Iris pigment epithelial cell (primary cell): ENCODE measurements at regions not wholly inside any gene's neighbourhood (a gene's known extent, or its start where the extent isn't known, plus 50 kb on each side); places are given as distances from the start of the nearest gene placed in this dataset.
A peak's percentile ranks its signal among the peaks of the same experiment; 100 is the strongest.
"Not testable (repeated sequence)": the region's sequence is repeated elsewhere in the genome, so short reads cannot be mapped to it uniquely, and the experiment has no call there.

Experiments used
- DNase-seq: peaks from one replicate; pipeline ENCODE4 v3.0.0-alpha.2; 2011; ENCODE audit warnings: low read depth

DNA sequence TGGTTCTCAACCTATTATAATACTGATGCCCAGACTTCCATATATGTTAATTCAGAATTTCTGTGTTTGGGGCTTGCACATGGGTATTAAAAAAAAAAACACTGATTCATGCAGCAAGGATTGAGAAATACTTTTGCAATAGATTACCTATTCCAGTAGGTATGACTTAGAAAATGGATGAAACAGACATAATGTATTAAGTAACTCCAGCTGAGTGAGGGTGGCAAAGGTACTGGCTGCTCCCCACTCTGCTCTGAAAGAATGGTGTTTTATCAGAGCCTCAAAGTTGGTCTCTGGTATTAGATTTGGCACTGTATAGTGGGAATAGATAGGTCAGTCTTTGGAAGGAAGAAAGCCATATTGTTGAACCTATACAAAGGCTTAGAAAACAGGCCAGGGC, 234.3 kb upstream of the FOLH1 start:
- DNase-seq, result no peak

DNA sequence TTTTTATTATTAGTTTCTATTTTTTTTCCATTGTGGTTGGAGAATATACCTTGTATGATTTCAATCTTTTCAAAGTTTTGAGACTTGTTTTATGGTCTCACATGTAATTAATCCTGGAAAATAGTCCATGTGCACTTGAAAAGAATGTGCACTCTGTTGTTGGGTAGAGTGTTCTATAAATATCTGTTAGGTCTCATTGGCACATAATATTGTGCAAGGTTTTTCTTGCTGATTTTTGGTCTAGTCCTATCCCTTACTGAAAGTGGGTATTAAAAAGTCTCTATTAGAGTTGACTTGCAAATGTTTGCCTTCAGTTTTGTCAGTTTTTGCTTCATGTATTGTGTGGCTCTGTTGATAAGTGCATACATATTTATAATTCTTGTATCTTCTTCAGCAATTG, 231.5 kb upstream of the FOLH1 start:
- DNase-seq, result not testable (repeated sequence)

DNA sequence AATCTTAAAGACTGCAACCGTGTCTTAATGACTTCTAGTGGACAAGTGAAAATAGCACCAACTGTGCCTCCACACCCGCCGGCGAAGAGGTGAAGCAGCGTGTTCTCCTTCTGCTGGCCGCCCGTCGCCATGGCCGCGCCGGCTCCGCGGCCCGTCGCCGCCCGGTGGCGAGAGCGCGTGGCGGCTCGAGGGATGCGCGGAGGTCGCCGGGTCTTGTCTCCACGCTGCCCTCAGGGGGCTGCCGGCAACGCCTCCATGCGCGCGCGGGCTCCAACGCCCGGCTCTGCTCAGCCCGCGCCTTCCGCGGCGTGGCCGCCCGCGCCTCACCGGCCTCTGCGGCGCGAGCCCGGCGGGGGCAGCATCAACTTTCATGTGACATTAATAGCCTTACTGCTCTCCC, 225.9 kb upstream of the FOLH1 start:
- DNase-seq, result not testable (repeated sequence)

DNA sequence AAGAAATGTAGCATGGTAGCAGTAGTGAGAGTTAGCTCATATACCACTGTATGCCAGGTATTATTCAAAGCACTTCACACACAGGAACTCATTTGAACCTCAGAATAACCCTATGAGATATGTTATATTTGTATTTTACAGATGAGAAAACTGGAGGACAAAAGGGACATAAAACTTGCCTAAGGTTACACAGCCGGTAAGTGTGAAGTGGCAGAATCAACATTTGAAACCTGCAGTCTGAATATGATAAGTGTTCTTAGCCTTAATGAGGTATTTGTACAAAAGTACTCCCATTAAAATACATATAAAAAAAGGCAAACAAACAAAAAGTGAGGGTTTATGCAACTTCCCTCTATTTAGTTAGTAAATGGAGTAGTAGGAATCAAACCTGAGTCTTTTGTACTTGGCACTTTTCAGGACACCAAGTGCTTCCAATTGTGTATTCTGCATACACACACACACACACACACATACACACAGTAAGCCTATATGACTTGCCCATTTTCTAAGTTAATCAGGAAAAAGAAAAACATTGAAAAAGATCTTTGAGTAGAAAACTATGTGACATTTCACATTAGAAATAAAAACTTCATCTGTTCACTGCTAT, 223.9 kb upstream of the FOLH1 start:
- no peak for DNase-seq

DNA sequence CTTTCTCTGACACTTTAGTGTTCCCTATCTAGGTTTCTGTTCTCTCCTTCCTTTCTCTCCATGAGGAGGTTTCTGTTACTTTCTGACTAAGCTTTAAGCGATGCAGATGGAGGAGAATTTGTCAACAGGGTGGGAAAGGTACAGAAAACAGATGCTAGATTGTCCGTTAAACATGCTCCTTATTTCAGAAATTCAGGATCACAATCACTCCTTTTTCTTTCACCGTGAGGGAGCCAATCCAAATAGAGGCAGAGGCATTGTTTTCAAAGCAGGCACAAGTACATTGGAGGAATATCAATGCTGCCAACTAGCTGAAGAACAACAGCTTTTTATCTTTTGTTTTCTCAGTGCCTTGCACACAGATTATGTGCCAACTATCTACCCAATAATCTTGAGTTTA, 215.7 kb upstream of the FOLH1 start:
- DNase-seq, result no peak

DNA sequence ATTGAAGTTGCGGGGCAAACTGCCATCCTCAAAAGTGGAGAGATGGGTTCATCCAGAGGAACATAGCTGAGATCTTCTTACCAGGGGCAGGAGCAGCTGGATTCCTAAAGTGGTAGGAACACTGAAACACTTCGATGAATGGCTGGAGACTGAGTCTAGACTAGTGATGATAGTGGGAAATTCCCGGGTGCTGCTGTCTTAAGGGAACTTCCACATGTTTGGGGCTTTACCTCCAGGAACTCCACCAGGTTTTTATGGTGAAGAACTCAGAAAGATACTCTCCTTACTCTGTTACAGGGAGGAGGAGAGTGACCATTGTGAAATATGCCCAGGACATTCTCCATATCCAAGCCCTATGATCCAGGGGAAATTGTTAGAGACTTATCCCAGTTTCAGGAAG, 210.5 kb upstream of the FOLH1 start:
- DNase-seq, result not testable (repeated sequence)

DNA sequence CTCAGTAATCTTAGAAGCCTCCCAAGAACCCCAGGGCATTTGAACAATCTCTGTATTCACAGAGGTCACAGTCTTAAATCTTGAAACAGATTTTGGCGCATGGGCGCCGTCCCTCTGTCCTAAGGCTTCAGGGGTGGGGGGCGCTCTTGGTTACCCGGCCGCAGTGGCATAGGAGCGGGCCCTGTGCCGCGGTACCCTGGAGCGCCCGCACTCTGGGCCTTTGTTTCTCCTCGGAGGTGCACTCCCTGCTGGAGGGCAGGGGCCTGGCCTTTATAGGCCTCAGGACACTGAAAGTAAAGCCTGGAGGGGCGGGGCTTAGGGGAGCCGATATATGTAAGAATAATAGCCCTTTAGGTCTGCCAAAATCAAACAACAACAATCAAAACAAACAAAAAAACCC, 197.3 kb upstream of the FOLH1 start:
- no peak for DNase-seq

DNA sequence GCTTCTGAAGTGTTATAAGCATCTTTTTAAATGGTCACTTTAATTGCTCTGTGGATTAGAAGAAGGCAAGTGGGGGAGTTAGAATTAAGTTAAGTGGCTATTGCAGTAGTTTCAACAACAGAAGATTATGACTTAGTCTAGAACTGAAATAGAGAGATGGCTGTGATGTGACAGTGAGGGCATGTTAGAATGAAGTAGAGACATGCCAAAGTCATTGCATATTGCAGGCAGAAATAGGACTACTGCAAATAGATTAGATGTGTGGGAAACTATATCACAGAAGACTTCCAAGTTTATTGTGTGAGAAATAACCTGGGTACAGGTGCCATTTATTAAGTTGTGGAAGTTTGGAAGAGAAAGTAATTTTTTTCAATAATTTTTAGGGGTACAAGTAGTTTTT, 187.4 kb upstream of the FOLH1 start:
- DNase-seq, result not testable (repeated sequence)

DNA sequence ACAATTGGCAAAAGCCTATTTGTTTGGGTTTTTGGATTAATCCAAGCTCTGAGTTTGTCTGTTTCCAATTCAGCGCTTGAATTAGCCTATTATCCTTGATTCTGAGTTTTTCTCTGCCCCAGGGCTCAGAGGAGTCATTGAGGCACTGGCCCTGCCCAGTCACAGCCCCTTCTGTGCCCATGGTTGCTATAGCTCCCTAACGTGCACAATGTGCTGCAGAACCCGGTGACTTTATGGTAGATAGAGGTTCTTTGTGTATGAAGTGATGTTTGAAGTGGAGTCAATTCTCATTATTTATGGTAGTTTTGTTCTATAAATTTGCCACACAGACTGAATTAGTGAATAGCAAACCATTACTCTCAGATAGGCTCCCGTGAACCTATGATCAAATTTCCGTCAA, 182.0 kb upstream of the FOLH1 start:
- not testable (repeated sequence) for DNase-seq

DNA sequence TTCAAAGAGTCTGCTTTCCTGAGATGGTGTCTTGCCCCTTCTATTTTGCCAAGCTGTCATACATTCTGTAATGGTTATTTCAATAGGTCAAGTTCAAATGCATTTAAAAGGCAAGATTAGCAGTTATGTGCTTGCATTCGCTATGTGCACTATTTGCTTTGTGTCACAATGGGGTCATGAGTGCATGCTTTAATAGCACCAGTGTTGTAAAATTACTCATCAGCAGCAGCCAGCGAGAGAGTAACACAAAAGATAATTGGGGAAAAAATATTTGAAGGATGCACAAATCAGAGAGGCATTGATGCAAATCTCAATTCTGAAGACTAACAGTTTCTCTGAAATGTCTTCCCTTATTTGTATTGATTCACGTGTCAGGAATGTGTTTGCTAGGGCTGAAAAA, 180.7 kb upstream of the FOLH1 start:
- not testable (repeated sequence) for DNase-seq

DNA sequence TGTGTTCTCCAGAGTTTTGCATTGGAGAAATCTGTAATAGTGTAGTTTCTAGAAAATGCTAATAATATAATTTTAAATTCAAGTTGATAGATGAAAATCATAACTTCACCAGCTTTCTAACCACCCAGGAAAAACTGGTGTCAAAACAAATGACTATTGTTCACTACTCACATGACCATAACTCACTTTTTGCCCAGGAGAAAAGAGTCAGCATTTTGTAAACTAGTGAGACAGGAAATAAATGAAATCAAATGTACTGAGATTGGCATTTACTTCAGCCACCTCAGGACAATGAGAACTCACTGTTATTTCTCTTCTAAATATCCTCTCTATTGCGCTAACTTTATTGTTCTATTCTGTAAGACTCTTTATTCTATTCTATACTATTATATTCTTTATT, 176.0 kb upstream of the FOLH1 start:
- DNase-seq, result not testable (repeated sequence)

DNA sequence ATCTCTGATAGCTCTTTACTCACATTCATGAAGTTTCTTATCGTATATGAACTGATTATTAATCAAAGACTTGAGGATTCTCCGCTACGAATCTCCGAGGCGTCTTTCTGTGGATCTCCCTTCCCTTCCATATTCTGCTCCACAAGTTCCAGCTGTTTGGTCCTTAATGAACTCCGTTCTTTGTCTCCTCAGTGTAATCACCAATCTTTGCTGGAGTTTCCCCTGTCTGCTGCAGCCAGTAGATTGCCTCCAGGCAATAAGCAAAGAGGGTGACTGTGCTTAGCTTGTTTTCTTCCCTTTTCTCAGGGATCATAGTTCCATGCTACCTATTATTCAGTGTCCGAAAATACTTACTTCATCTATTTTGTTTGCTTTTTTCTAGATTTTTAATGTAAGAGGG, 169.6 kb upstream of the FOLH1 start:
- DNase-seq, result no peak

DNA sequence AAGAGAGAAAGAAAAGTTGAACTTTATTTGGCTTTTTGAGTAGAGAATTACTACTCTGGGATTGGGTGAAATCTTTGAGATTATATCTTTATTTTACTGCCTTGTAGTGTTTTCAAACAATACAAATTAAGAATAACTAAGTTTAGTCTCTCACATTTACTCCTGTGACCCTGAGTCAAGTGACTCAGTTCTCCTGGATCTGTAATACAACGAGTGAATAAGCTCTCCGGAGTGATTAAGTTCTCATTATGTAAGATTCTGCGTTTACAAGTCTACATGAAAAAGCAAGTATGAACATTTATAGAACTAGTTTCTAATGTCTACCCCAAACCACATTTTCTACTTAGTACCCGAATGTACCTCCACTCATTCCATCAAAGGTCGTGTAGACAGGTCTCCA, 165.5 kb upstream of the FOLH1 start:
- peak; percentile 28 for DNase-seq

DNA sequence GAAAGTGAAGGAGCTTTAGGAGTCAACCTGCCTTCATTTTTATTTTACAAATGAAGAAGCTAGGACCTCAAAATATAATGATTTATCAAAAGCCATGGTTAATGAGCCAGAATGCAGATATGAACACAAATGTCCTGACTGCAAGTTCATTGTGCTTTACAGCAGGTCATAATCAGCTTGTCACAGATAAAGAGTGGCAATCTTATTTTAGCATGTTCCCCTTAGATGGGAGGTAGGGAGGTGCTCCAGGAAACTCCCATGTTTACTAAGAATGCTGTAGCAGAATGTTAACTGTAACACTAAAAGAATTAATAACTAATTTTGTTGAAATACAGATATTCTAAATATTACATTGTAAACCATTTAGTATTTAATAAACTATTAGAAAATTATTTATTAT, 165.0 kb upstream of the FOLH1 start:
- DNase-seq, result not testable (repeated sequence)

DNA sequence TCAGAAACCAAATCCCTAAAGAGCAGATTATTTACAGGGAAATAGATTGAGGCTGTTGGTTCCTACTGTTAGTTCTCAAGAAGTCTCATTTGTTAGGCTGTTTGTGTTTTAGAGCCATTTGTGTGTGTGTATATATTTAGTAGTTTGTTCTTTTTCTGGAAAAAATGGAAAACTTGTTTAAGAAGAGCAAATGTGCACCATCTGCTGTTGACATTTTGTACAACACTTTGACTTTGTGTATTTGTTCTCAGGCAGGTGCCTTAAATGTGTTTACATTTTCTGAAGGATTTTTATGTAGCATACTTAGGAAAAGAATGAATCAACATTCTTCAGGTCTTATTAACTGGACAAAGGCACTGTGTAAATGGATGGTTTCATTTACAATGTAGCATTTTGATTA, 163.7 kb upstream of the FOLH1 start:
- DNase-seq, result not testable (repeated sequence)

DNA sequence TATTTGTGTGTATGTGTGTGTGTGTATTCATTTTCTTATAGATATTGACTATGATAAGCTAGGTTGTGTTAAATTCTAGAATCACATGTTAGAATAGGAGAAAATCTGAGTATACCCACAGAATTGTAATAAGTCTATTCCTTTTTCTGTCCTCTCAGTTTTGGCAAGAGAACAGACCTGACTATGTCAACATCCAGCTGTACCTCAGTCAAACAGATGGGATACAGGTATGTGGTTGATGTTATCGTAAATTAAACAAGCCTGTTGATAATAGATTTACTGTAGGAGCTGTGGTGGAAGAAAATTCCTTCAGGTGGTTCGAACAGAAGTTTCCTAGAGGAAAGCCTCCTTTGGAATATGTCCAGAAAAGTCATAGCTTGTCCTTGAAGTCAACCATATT, 160.2 kb upstream of the FOLH1 start:
- not testable (repeated sequence) for DNase-seq

DNA sequence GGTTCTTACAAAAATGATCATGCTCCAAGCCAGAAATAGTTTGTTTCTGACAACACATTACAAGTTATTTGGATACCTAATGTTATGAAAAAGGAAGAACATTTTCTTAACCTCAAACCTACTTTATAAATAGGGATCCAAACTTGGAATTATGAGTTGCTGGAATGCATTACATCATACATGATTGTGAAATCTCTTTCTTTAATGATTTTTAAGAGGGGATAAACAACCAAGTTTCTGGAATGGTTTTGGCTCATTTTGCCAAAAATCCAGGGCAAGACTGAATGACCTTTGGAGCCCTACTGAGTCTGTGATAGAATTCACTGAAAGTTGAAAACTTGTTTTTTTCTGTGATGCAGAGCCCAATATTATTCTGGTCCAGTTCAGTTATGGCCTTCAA, 157.0 kb upstream of the FOLH1 start:
- DNase-seq, result not testable (repeated sequence)

DNA sequence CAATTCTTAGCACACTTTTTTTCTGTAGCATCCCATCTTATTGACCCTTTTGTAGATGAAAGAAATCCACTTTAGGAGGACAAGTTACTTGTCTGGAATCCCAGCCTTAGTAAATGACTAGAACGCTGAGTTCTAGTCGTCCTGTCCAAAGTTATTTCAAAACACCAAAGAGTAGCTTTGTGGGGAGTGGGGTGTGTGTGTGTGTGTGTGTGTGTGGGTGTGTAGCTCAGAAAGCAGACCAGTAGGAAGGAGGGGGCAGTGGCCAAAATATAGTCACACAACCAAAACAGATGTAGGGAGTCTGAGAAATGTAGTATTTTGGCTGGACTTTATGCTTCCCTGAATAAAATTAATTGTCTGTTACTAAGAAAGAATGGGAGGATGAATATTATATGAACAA, 154.6 kb upstream of the FOLH1 start:
- not testable (repeated sequence) for DNase-seq

DNA sequence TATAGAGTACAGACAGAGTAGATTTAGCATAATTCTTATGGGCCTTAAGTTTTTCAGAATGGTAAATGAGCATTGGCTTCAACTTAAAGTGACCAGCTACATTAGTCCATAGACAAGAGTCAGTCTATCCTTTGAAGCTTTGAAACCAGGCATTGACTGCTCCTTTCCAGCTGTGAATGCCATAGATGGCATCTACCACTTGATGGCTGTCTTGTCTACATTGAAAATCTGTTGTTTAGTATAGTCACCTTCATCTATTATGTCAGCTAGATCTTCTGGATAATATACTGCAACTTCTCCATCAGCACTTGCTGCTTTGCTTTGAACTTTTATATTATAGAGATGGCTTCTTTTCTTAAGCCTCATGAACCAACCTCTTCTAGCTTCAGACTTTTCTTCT, 146.1 kb upstream of the FOLH1 start:
- not testable (repeated sequence) for DNase-seq

DNA sequence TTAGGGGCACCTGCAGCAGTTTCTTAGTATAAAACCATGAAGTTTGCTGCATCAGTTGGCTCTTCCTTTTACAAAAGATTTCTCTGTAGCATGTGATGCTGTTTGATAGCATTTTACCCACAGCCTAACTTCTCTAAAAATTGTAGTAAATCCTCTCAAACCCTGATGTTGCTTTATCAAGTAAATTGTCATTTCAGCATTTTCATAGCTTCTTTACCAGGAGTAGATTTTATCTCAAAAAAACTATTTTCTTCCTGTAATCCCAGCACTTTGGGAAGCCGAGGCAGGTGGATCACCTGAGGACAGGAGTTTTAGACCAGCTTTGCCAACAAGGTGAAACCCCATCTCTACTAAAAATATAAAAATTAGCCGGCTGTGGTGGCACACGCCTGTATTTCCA, 144.5 kb upstream of the FOLH1 start:
- DNase-seq, result not testable (repeated sequence)

DNA sequence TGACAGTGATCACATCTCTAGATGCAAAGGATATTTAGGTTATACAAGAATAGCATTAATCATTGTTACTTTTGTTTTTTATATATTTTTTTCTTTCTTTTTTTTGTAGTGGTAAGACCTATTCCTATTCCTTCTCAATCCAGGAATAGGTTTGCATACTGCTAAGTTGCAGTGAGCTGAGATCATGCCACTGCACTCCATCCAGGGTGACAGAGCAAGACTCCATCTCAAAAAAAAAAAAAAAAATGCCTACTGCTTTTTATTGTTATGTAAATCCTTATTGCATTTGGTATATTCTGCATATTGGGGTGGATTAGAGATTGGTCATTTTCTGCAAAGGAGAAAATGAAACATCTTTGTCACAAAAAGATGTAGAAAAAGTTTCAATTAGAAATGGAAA, 138.2 kb upstream of the FOLH1 start:
- DNase-seq, result not testable (repeated sequence)

DNA sequence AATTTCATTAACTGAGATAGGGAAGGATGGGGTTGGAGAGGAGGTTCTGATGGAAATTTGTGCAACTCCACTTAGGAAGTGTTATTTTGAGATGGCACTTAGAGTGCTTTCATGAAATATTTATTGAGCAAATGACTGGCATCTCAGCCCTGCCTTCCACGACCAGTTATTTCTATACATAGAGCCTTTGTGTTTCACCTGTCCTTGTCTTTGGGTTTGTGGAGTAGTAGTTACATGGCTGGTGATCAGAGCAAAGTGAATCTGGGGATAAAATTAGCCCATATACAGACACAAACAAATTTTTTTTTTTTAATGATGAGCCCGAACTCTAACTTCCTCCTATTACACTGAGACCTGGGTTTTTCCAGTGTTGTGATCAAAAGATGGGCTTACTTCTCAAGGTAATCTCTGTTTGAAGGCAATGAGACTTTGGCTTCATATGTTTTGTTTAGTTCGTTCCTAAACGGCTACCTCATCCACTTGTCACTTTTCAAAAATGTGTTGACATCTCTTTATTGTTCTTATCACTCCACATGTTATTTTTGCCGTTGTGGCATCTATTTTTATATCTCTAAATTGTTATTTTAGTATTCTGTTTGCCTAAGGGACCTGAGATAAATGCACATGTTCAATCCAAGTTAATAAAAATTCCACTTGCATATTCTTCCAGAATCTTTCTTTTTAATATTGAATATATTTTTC, 120.2 kb upstream of the FOLH1 start:
- DNase-seq, result not testable (repeated sequence)

DNA sequence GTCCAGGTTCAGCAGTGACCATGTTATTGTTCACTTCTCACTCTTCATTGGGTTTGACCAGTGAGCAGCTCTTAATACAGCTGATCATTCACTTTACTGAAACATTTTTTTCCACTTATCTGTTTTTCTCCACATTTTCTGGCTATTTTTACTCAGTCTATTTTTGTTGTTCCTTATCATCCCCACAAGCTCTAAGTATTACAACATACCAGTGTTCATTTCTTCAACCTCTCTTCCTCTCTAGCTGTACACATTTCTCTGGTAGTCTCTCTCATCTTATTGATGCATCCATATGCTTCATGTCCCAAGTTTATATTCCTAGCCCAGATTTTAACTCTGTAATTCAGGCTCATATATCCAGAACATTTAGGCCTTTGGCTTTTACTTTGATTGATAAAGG, 119.4 kb upstream of the FOLH1 start:
- DNase-seq, result not testable (repeated sequence)

DNA sequence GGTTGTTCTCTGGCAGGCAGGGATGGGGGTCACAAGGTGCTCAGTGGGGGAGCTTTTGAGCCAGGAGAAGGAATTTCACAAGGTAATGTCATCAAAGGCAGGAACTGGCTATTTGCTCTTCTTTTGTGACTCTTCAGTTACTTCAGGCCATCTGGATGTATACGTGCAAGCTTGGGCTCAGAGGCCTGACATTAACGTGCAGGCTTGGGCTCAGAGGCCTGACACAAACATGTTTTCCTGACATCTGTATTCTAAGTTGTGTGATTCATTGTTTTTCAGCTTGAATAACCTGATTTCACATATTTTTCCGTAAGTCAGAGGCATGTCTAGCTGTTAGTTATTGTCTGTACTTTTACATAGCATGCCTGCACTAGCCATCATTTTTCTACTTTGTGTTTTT, 118.2 kb upstream of the FOLH1 start:
- DNase-seq, result not testable (repeated sequence)
